ENCODE measurements at regions not wholly inside any gene's neighbourhood (a gene's known extent, or its start where the extent isn't known, plus 50 kb on each side); places are given as distances from the start of the nearest gene placed in this dataset.

DNA sequence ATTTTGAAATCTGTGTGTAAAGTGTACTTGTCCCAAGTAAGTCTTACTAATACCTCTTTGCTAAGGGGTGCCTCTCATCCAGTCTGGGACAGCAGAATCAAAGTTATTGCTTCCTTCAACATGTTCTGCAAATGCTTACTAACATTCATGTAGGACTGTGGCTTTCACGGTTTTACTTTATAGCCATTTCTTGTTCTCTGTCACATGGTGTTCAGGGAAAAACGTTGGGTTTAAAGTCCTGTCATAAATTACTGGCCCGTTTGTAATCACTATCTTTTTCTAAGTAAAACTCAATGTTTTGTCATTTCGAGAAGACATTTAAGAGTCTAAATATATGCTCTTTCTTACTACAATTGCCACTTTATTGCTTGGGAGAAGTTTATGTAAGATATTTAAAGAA is 321.1 kb downstream of the STIM2 start:
- Histone ChIP-seq H3K4me1 (ENCODE audit: control insufficient read depth, insufficient read depth, low read length) (no peaks in the 10 kb centered on the region), H3K27me3 (ENCODE audit: control insufficient read depth in 1 of 2, insufficient read depth in 2 of 2, low read length in 2 of 2) (no peaks in the 10 kb centered on the region), H3K9ac (ENCODE audit: low read length in 2 of 2) (no peak overlapping the region), H3K36me3 (ENCODE audit: control insufficient read depth in 2 of 2, insufficient read depth in 2 of 2, low read length in 2 of 2) (no peaks in the 10 kb centered on the region), H3K4me3 (ENCODE audit: low read length in 2 of 2) (no peak overlapping the region), H3K9me3 (ENCODE audit: control insufficient read depth in 2 of 2, low read length in 2 of 2) (no peaks in the 10 kb centered on the region), H3K27ac (ENCODE audit: low read length) (no peak overlapping the region)

GRCh38 chr4:27182211-27182610 is 321.6 kb downstream of the STIM2 start:
- no peaks in the 10 kb centered on the region for H3K9me3 ChIP-seq (ENCODE audit: control insufficient read depth in 2 of 2, low read length in 2 of 2)
- no peak overlapping the region for H3K27ac ChIP-seq (ENCODE audit: low read length)
- H3K36me3 ChIP-seq (ENCODE audit: control insufficient read depth in 2 of 2, insufficient read depth in 2 of 2, low read length in 2 of 2): no peaks in the 10 kb centered on the region
- no peak overlapping the region for H3K4me3 ChIP-seq (ENCODE audit: low read length in 2 of 2)
- no peaks in the 10 kb centered on the region for H3K4me1 ChIP-seq (ENCODE audit: control insufficient read depth, insufficient read depth, low read length)
- no peak overlapping the region for H3K9ac ChIP-seq (ENCODE audit: low read length in 2 of 2)
- no peaks in the 10 kb centered on the region for H3K27me3 ChIP-seq (ENCODE audit: control insufficient read depth in 1 of 2, insufficient read depth in 2 of 2, low read length in 2 of 2)

GRCh38 chr4:27184508-27185155 is 324.0 kb downstream of the STIM2 start:
- Histone ChIP-seq H3K4me3 (ENCODE audit: low read length in 2 of 2) (no peak overlapping the region), H3K4me1 (ENCODE audit: control insufficient read depth, insufficient read depth, low read length) (no peaks in the 10 kb centered on the region), H3K27me3 (ENCODE audit: control insufficient read depth in 1 of 2, insufficient read depth in 2 of 2, low read length in 2 of 2) (no peaks in the 10 kb centered on the region), H3K9ac (ENCODE audit: low read length in 2 of 2) (no peak overlapping the region), H3K36me3 (ENCODE audit: control insufficient read depth in 2 of 2, insufficient read depth in 2 of 2, low read length in 2 of 2) (no peaks in the 10 kb centered on the region), H3K9me3 (ENCODE audit: control insufficient read depth in 2 of 2, low read length in 2 of 2) (no peaks in the 10 kb centered on the region), H3K27ac (ENCODE audit: low read length) (no peak overlapping the region)

DNA sequence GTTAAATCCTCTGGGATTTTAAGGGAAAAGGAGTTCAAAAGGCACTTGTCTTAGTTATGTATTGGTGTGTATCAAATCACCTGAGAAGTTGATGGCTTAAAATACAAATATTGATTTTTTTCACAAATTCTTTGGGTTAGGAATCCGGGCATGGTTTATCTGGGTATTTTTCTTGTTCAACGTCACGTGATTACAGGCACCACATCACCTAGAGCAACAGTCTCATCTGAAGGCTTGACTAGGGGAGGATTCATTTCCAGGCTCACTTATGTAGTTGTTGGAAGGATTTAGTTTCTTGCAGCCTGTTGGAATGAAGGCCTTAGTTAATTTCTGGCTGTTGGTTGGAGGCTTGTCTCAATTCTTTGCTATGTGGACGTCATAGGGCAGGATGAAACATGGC is 326.1 kb downstream of the STIM2 start:
- Histone ChIP-seq H3K27me3 (ENCODE audit: control insufficient read depth in 1 of 2, insufficient read depth in 2 of 2, low read length in 2 of 2) (no peaks in the 10 kb centered on the region), H3K36me3 (ENCODE audit: control insufficient read depth in 2 of 2, insufficient read depth in 2 of 2, low read length in 2 of 2) (no peaks in the 10 kb centered on the region), H3K9me3 (ENCODE audit: control insufficient read depth in 2 of 2, low read length in 2 of 2) (no peaks in the 10 kb centered on the region), H3K9ac (ENCODE audit: low read length in 2 of 2) (no peak overlapping the region), H3K27ac (ENCODE audit: low read length) (no peak overlapping the region), H3K4me1 (ENCODE audit: control insufficient read depth, insufficient read depth, low read length) (no peaks in the 10 kb centered on the region), H3K4me3 (ENCODE audit: low read length in 2 of 2) (no peak overlapping the region)

DNA sequence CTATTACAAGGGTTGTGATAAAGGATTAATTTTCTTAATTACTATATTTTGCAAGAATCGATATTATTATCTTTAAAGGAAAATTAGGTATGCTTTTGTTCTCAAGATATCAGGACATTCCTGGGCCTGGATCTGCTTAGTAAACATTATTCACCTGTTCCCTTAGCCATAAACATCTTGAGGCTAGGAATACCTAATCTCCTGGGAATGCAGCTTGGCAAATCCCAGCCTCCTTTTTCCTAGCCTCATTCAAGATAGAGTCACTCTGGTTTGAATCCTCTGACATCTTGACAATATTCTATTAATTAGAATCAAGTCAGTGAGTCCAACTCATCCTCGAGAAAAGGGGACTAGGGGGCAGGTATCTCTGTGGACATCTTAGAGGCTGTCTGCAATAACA is 327.1 kb downstream of the STIM2 start:
- no peaks in the 10 kb centered on the region for H3K27me3 ChIP-seq (ENCODE audit: control insufficient read depth in 1 of 2, insufficient read depth in 2 of 2, low read length in 2 of 2)

DNA sequence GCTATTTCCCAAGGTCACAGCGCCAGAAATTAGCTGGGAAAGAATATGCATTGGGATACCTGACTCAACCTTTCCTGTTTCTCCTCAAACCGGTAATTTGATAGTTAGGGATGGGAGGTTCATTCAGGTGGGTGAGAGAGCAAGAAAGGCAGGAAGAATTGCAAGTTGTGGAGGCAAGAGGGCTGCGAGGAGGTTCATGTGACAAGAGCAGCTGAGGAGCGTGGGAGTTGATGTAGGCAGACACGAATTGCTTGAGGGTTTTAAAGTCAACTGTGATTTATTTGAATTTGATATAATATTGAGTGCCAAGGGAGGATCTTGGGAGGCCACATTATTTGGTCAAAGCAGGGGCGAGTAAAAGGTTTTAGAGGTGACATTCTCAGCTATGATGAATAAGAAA is 329.0 kb downstream of the STIM2 start:
- no peaks in the 10 kb centered on the region for H3K9me3 ChIP-seq (ENCODE audit: control insufficient read depth in 2 of 2, low read length in 2 of 2)
- H3K27ac ChIP-seq (ENCODE audit: low read length): no peak overlapping the region
- H3K4me1 ChIP-seq (ENCODE audit: control insufficient read depth, insufficient read depth, low read length): no peaks in the 10 kb centered on the region
- H3K36me3 ChIP-seq (ENCODE audit: control insufficient read depth in 2 of 2, insufficient read depth in 2 of 2, low read length in 2 of 2): no peaks in the 10 kb centered on the region
- no peaks in the 10 kb centered on the region for H3K27me3 ChIP-seq (ENCODE audit: control insufficient read depth in 1 of 2, insufficient read depth in 2 of 2, low read length in 2 of 2)
- H3K9ac ChIP-seq (ENCODE audit: low read length in 2 of 2): no peak overlapping the region
- H3K4me3 ChIP-seq (ENCODE audit: low read length in 2 of 2): no peak overlapping the region

More for the DNA sequence above, 327.1 kb downstream of the STIM2 start:
- Histone ChIP-seq H3K4me1 (ENCODE audit: control insufficient read depth, insufficient read depth, low read length) (no peaks in the 10 kb centered on the region), H3K4me3 (ENCODE audit: low read length in 2 of 2) (no peak overlapping the region), H3K36me3 (ENCODE audit: control insufficient read depth in 2 of 2, insufficient read depth in 2 of 2, low read length in 2 of 2) (no peaks in the 10 kb centered on the region), H3K27ac (ENCODE audit: low read length) (no peak overlapping the region), H3K9ac (ENCODE audit: low read length in 2 of 2) (no peak overlapping the region), H3K9me3 (ENCODE audit: control insufficient read depth in 2 of 2, low read length in 2 of 2) (no peaks in the 10 kb centered on the region)

DNA sequence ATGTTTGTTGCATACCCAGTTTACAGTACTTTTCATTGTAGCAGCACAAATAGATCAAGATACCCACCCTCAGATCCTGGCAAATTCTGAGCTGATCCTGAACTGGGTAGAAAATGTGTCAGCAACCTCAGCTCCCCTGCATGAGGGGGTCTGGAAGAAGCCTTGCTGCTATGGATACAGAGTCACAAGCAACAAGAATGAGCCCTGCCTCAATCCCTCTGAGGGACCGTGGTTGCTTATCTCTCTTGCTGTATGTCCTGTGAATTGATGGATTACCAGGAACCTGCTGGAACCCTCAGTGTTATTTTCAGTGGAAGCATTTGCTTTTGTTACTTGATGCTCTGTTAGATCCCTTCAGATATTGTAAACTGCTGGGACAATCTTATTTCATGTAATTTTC is 331.0 kb downstream of the STIM2 start:
- no peaks in the 10 kb centered on the region for H3K9me3 ChIP-seq (ENCODE audit: control insufficient read depth in 2 of 2, low read length in 2 of 2)
- H3K27me3 ChIP-seq (ENCODE audit: control insufficient read depth in 1 of 2, insufficient read depth in 2 of 2, low read length in 2 of 2): no peaks in the 10 kb centered on the region
- H3K36me3 ChIP-seq (ENCODE audit: control insufficient read depth in 2 of 2, insufficient read depth in 2 of 2, low read length in 2 of 2): no peaks in the 10 kb centered on the region
- no peaks in the 10 kb centered on the region for H3K4me1 ChIP-seq (ENCODE audit: control insufficient read depth, insufficient read depth, low read length)
- H3K4me3 ChIP-seq (ENCODE audit: low read length in 2 of 2): no peak overlapping the region
- H3K9ac ChIP-seq (ENCODE audit: low read length in 2 of 2): no peak overlapping the region
- H3K27ac ChIP-seq (ENCODE audit: low read length): no peak overlapping the region

- H3K4me1 ChIP-seq (ENCODE audit: control insufficient read depth, insufficient read depth, low read length): no peaks in the 10 kb centered on the region
- no peaks in the 10 kb centered on the region for H3K36me3 ChIP-seq (ENCODE audit: control insufficient read depth in 2 of 2, insufficient read depth in 2 of 2, low read length in 2 of 2)
- no peaks in the 10 kb centered on the region for H3K9me3 ChIP-seq (ENCODE audit: control insufficient read depth in 2 of 2, low read length in 2 of 2)
- no peaks in the 10 kb centered on the region for H3K27me3 ChIP-seq (ENCODE audit: control insufficient read depth in 1 of 2, insufficient read depth in 2 of 2, low read length in 2 of 2)
- H3K4me3 ChIP-seq (ENCODE audit: low read length in 2 of 2): no peak overlapping the region
- no peak overlapping the region for H3K9ac ChIP-seq (ENCODE audit: low read length in 2 of 2)
- H3K27ac ChIP-seq (ENCODE audit: low read length): no peak overlapping the region
These were observed 334.0 kb downstream of the STIM2 start for GRCh38 chr4:27194599-27195176.

DNA sequence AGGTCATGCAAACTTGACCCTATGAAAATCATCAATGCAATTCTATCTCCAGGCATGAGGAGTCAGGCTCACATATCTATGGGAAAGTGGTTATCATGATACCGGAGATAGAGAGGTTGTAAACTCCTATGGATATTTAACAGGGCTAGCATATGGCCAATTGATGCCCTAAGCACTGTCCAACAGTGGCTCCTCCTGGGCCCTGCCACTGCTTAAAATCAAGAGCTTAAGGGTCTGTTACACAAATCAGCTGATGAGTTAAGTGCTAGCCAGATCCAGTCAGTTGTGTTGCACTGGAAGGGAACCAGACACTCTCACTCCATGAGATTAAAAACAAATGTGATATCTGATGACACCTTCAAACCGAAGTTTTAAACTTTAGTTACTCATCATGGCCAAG is 337.6 kb downstream of the STIM2 start:
- no peak overlapping the region for H3K27ac ChIP-seq (ENCODE audit: low read length)
- H3K4me3 ChIP-seq (ENCODE audit: low read length in 2 of 2): no peak overlapping the region
- H3K36me3 ChIP-seq (ENCODE audit: control insufficient read depth in 2 of 2, insufficient read depth in 2 of 2, low read length in 2 of 2): no peaks in the 10 kb centered on the region
- H3K27me3 ChIP-seq (ENCODE audit: control insufficient read depth in 1 of 2, insufficient read depth in 2 of 2, low read length in 2 of 2): no peaks in the 10 kb centered on the region
- H3K9ac ChIP-seq (ENCODE audit: low read length in 2 of 2): no peak overlapping the region
- no peaks in the 10 kb centered on the region for H3K4me1 ChIP-seq (ENCODE audit: control insufficient read depth, insufficient read depth, low read length)
- no peaks in the 10 kb centered on the region for H3K9me3 ChIP-seq (ENCODE audit: control insufficient read depth in 2 of 2, low read length in 2 of 2)

DNA sequence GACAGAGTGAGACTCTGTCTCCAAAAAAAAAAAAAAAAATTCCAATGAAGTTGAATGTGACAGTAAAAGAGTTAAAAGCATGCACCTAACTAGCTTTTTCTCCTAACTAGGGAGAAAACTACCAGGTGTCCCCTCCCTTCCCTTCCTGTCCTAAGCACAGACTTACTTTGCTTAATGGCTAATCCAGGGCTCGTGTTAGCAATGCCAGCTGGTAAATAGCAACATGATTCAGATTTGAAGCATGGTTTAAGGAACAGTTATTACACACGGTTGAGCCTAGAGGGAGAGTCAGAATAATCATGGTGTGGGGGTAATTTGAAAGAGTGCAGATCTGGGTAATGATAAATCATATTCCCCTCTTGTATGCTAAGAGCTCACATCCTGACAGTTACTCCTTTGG is 338.3 kb downstream of the STIM2 start:
- no peaks in the 10 kb centered on the region for H3K9me3 ChIP-seq (ENCODE audit: control insufficient read depth in 2 of 2, low read length in 2 of 2)
- no peak overlapping the region for H3K4me3 ChIP-seq (ENCODE audit: low read length in 2 of 2)
- no peaks in the 10 kb centered on the region for H3K4me1 ChIP-seq (ENCODE audit: control insufficient read depth, insufficient read depth, low read length)
- H3K9ac ChIP-seq (ENCODE audit: low read length in 2 of 2): no peak overlapping the region
- H3K27me3 ChIP-seq (ENCODE audit: control insufficient read depth in 1 of 2, insufficient read depth in 2 of 2, low read length in 2 of 2): no peaks in the 10 kb centered on the region
- no peak overlapping the region for H3K27ac ChIP-seq (ENCODE audit: low read length)
- no peaks in the 10 kb centered on the region for H3K36me3 ChIP-seq (ENCODE audit: control insufficient read depth in 2 of 2, insufficient read depth in 2 of 2, low read length in 2 of 2)

DNA sequence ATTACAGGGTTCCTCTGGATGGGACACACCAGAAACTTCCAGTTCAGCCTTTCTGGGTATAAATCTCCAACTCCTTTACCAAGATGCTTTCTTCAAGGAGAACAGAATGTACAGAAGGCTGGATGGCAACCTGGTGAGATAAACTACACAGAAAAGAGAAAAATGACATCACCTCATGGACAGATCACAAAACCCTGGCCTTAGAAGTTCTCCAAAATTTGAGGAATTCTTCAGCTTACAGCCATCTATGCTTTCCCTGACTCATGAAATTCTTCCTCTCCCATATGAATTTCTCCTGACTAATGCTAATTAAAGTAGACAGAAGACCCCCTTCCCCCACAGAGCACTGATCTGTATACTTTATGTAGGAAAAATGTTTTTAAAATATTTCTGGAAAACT is 345.4 kb downstream of the STIM2 start:
- no peak overlapping the region for H3K4me3 ChIP-seq (ENCODE audit: low read length in 2 of 2)
- H3K27me3 ChIP-seq (ENCODE audit: control insufficient read depth in 1 of 2, insufficient read depth in 2 of 2, low read length in 2 of 2): no peaks in the 10 kb centered on the region
- H3K4me1 ChIP-seq (ENCODE audit: control insufficient read depth, insufficient read depth, low read length): no peaks in the 10 kb centered on the region
- H3K36me3 ChIP-seq (ENCODE audit: control insufficient read depth in 2 of 2, insufficient read depth in 2 of 2, low read length in 2 of 2): no peaks in the 10 kb centered on the region
- no peak overlapping the region for H3K27ac ChIP-seq (ENCODE audit: low read length)
- H3K9me3 ChIP-seq (ENCODE audit: control insufficient read depth in 2 of 2, low read length in 2 of 2): no peaks in the 10 kb centered on the region
- H3K9ac ChIP-seq (ENCODE audit: low read length in 2 of 2): no peak overlapping the region
